IMR-90 (cell line): ENCODE measurements at regions not wholly inside any gene's neighbourhood (a gene's known extent, or its start where the extent isn't known, plus 50 kb on each side); places are given as distances from the start of the nearest gene placed in this dataset.

Experiments
- ATAC-seq: fragments of 200-7000 bp; cut with Tn5 transposase; 2 replicates; pipeline ENCODE4 v1.9.1; 2020; ENCODE audit warnings: low read depth, mild to moderate bottlenecking, moderate library complexity
- BruUV-seq: library from RNA; stranded (reverse); fragments of 400-500 nt; replicated peaks from 2 replicates; lab custom pipeline; 2021; lab: Mats Ljungman, UMichigan
- CTCF ChIA-PET: fragments of 300-600 bp; formaldehyde crosslinking; extraction: SDS; loops from one replicate; lab custom pipeline; 2021; ENCODE audit warnings: antibody characterized with exemption; lab: Yijun Ruan, JAX
- POLR2A ChIA-PET: fragments of 300-600 bp; sonication (Branson Sonifier 250); formaldehyde crosslinking; loops from one replicate; lab custom pipeline; 2022; ENCODE audit warnings: antibody characterized with exemption; ENCODE audit not compliant: unreplicated experiment; lab: Charles Lee
- DNase-seq: peaks from one replicate; pipeline ENCODE4 v3.0.0; 2013
- H2AFZ ChIP-seq: replicated peaks from 2 replicates; pipeline ENCODE3; 2013; ENCODE audit warnings: low read length, mild to moderate bottlenecking; ENCODE audit not compliant: poor library complexity
- H2AK5ac ChIP-seq: 2 replicates; pipeline ENCODE4 v1.6.1; 2013; ENCODE audit warnings: low read depth, low read length, inconsistent platforms
- H2AK9ac ChIP-seq: replicated peaks from 2 replicates; pipeline ENCODE3; 2013; ENCODE audit warnings: mild to moderate bottlenecking, low read depth, low read length, moderate library complexity; ENCODE audit not compliant: poor library complexity
- H2BK120ac ChIP-seq: 2 replicates; pipeline ENCODE4 v1.6.1; 2013; ENCODE audit warnings: low read depth, low read length, inconsistent platforms
- H2BK15ac ChIP-seq: 3 replicates; pipeline ENCODE4 v1.6.1; 2013; ENCODE audit warnings: low read depth, low read length, inconsistent platforms
- H2BK20ac ChIP-seq: 2 replicates; pipeline ENCODE4 v1.6.1; 2013; ENCODE audit warnings: low read depth, mild to moderate bottlenecking, inconsistent platforms, low read length, moderate library complexity
- H2BK5ac ChIP-seq: 2 replicates; pipeline ENCODE4 v1.6.1; 2013; ENCODE audit warnings: mild to moderate bottlenecking, low read depth, low read length, inconsistent platforms; ENCODE audit not compliant: poor library complexity, severe bottlenecking
- H3K14ac ChIP-seq: replicated peaks from 2 replicates; pipeline ENCODE4 v1.6.1; 2013; ENCODE audit warnings: low read depth, low read length, inconsistent platforms
- H3K18ac ChIP-seq: 2 replicates; pipeline ENCODE4 v1.6.1; 2013; ENCODE audit warnings: low read depth, low read length, control low read depth
- H3K23ac ChIP-seq: 2 replicates; pipeline ENCODE4 v1.6.1; 2013; ENCODE audit warnings: low read depth, low read length, inconsistent platforms
- H3K27ac ChIP-seq: 2 replicates; pipeline ENCODE4 v1.5.1; 2013; ENCODE audit warnings: mild to moderate bottlenecking, control low read depth, low read length; ENCODE audit not compliant: insufficient read depth
- H3K27me3 ChIP-seq: 2 replicates; pipeline ENCODE4 v1.6.1; 2013; ENCODE audit warnings: low read length; ENCODE audit not compliant: control insufficient read depth, insufficient read depth
- H3K36me3 ChIP-seq: 2 replicates; pipeline ENCODE4 v1.6.1; 2013; ENCODE audit warnings: low read length, mixed read lengths; ENCODE audit not compliant: control insufficient read depth, insufficient read depth
- H3K4ac ChIP-seq: 2 replicates; pipeline ENCODE4 v1.6.1; 2013; ENCODE audit warnings: low read depth, low read length, inconsistent platforms
- H3K4me1 ChIP-seq: 2 replicates; pipeline ENCODE4 v1.6.1; 2013; ENCODE audit warnings: low read length, mixed read lengths; ENCODE audit not compliant: control insufficient read depth, insufficient read depth
- H3K4me2 ChIP-seq: 2 replicates; pipeline ENCODE4 v1.6.1; 2013; ENCODE audit warnings: low read depth, mild to moderate bottlenecking, control low read depth, low read length, moderate library complexity
- H3K4me3 ChIP-seq: 2 replicates; pipeline ENCODE4 v1.5.1; 2013; ENCODE audit warnings: low read depth, mild to moderate bottlenecking, control low read depth, low read length, moderate library complexity; ENCODE audit not compliant: insufficient read depth
- H3K56ac ChIP-seq: 2 replicates; pipeline ENCODE4 v1.6.1; 2013; ENCODE audit warnings: low read length, inconsistent platforms; ENCODE audit not compliant: insufficient read depth; ENCODE audit errors: extremely low read depth
- H3K79me1 ChIP-seq, 2 experiments: 2 replicates each; pipeline ENCODE4 v1.6.1; 2013; ENCODE audit warnings: low read length in 2 of 2, inconsistent platforms in 1 of 2, low read depth in 1 of 2
- H3K9ac ChIP-seq: 2 replicates; pipeline ENCODE4 v1.6.1; 2013; ENCODE audit warnings: low read depth, low read length, control low read depth
- H3K9me1 ChIP-seq: 2 replicates; pipeline ENCODE4 v1.6.1; 2013; ENCODE audit warnings: low read length, inconsistent platforms; ENCODE audit not compliant: insufficient read depth
- H3K9me3 ChIP-seq: 2 replicates; pipeline ENCODE4 v1.6.1; 2013; ENCODE audit warnings: low read length; ENCODE audit not compliant: control insufficient read depth, insufficient read depth
- H4K20me1 ChIP-seq: 2 replicates; pipeline ENCODE4 v1.6.1; 2013; ENCODE audit warnings: low read length, inconsistent platforms; ENCODE audit not compliant: insufficient read depth
- H4K5ac ChIP-seq: 2 replicates; pipeline ENCODE4 v1.6.1; 2013; ENCODE audit warnings: mild to moderate bottlenecking, low read depth, low read length, control low read depth
- H4K8ac ChIP-seq, 2 experiments: 2 replicates each; pipeline ENCODE4 v1.6.1; 2013; ENCODE audit warnings: low read depth in 2 of 2, low read length in 2 of 2, control low read depth in 1 of 2, inconsistent platforms in 1 of 2
- H4K91ac ChIP-seq: 2 replicates; pipeline ENCODE4 v1.6.1; 2013; ENCODE audit warnings: low read depth, low read length, inconsistent platforms; ENCODE audit not compliant: insufficient read depth
- BHLHE40 ChIP-seq: fragments of 150-350 bp; IDR thresholded peaks from 2 replicates; pipeline ENCODE4 v1.6.1; 2016; ENCODE audit warnings: mild to moderate bottlenecking, low read depth, low read length
- CEBPB ChIP-seq: IDR thresholded peaks from 2 replicates; pipeline ENCODE4 v1.6.1; 2012; ENCODE audit warnings: low read depth, low read length, improper control_type of control experiment
- CHD1 ChIP-seq: IDR thresholded peaks from 2 replicates; pipeline ENCODE4 v1.6.1; 2012; ENCODE audit warnings: low read depth, low read length, improper control_type of control experiment
- CTCF ChIP-seq: conservative IDR thresholded peaks from 2 replicates; pipeline ENCODE4 v1.5.1; 2012; ENCODE audit warnings: mild to moderate bottlenecking, low read depth, low read length, improper control_type of control experiment
- ELK1 ChIP-seq: fragments of 150-350 bp; IDR thresholded peaks from 2 replicates; pipeline ENCODE4 v1.6.1; 2016; ENCODE audit warnings: low read depth, mild to moderate bottlenecking, low read length, moderate library complexity, borderline replicate concordance
- MAZ ChIP-seq: IDR thresholded peaks from 2 replicates; pipeline ENCODE4 v1.6.1; 2012; ENCODE audit warnings: low read depth, mild to moderate bottlenecking, low read length, improper control_type of control experiment, moderate library complexity, borderline replicate concordance
- MXI1 ChIP-seq: IDR thresholded peaks from 2 replicates; pipeline ENCODE4 v1.6.1; 2012; ENCODE audit warnings: low read depth, mild to moderate bottlenecking, low read length, moderate library complexity, borderline replicate concordance
- NFE2L2 ChIP-seq: fragments of 150-350 bp; IDR thresholded peaks from 2 replicates; pipeline ENCODE4 v1.6.1; 2016; ENCODE audit warnings: low read depth, mild to moderate bottlenecking, low read length
- POLR2A ChIP-seq: IDR thresholded peaks from 2 replicates; pipeline ENCODE4 v1.6.1; 2012; ENCODE audit warnings: mild to moderate bottlenecking, low read depth, low read length
- RAD21 ChIP-seq: IDR thresholded peaks from 2 replicates; pipeline ENCODE4 v1.6.1; 2012; ENCODE audit warnings: low read length, improper control_type of control experiment
- RFX5 ChIP-seq: IDR thresholded peaks from 2 replicates; pipeline ENCODE4 v1.8.0; 2012; ENCODE audit warnings: low read depth, mild to moderate bottlenecking, low read length, moderate library complexity
- SMC3 ChIP-seq: fragments of 150-350 bp; IDR thresholded peaks from 2 replicates; pipeline ENCODE4 v1.6.1; 2016; ENCODE audit warnings: low read depth, mild to moderate bottlenecking, antibody characterized with exemption, low read length, moderate library complexity
- USF2 ChIP-seq: fragments of 150-350 bp; IDR thresholded peaks from 2 replicates; pipeline ENCODE4 v1.6.1; 2017; ENCODE audit warnings: mild to moderate bottlenecking, antibody characterized with exemption, low read length, low read depth
- WGBS, 2 experiments: methylation state at CpG; one replicate each; pipeline versions ENCODE4 v1.1.5 to v1.1.7; 2013; ENCODE audit warnings: missing lambda C conversion rate in 2 of 2; ENCODE audit not compliant: insufficient read length in 1 of 2; ENCODE audit errors: extremely low coverage in 2 of 2; 5-methylcytosine and 5-hydroxymethylcytosine counted together
- dilution Hi-C: fragments of 300-500 bp; cut with HindIII; formaldehyde crosslinking; loops from one replicate; pipeline ENCODE4 v1.14.3; 2018; ENCODE audit warnings: low sequenced_read_pairs; ENCODE audit not compliant: unreplicated experiment
- in situ Hi-C: fragments of 300-500 bp; cut with MboI; formaldehyde crosslinking; loops from 3 replicates; pipeline ENCODE4 v1.14.3; 2019; ENCODE audit warnings: low sequenced_read_pairs, inconsistent platforms, mixed read lengths
- intact Hi-C: fragments of 100-400 bp; cut with micrococcal nuclease; formaldehyde crosslinking; loops from 2 replicates; pipeline ENCODE4 v1.10.0; 2022

- TF ChIP-seq RAD21 (no peak), NFE2L2 (no peak), SMC3 (no peak), CHD1 (no peak), POLR2A (no peak), CEBPB (no peak), ELK1 (no peak), USF2 (no peak), MAZ (no peak), BHLHE40 (no peak), MXI1 (no peak), RFX5 (no peak), CTCF (no peak)
- ChIA-PET CTCF (no interaction called here), POLR2A (no interaction called here)
- peak overlapping the region; percentile 56; the same call in 1 of the 3 replicates for H2BK15ac ChIP-seq
- no peak overlapping the region for H3K9ac ChIP-seq
- H3K4me2 ChIP-seq: no peak overlapping the region
- H2AFZ ChIP-seq: peak overlapping the region; percentile 37
- no peak overlapping the region for H3K4ac ChIP-seq
- 0 out of 2 replicates have a peak overlapping the region, but pooled peaks have one; percentile 24 for H2BK20ac ChIP-seq
- H3K27ac ChIP-seq: no peak overlapping the region
- in situ Hi-C loops: no loop called here
- no peak overlapping the region for H3K18ac ChIP-seq
- H4K8ac ChIP-seq: no peak overlapping the region
- no peak overlapping the region; the same call in 1 of the 2 replicates for H3K14ac ChIP-seq
- H4K91ac ChIP-seq: no peak overlapping the region
- DNase-seq (no peak), ATAC-seq (no peak)
- 0 out of 2 replicates have a peak overlapping the region, but pooled peaks have one; percentile 8 for H2BK120ac ChIP-seq
- H4K20me1 ChIP-seq: no peaks in the 10 kb centered on the region
- dilution Hi-C loops: no loop called here
- H3K27me3 ChIP-seq: no peaks in the 10 kb centered on the region
- BruUV-seq: no TSS peak
- no peaks in the 10 kb centered on the region for H3K36me3 ChIP-seq
- H3K23ac ChIP-seq: no peak overlapping the region
- no peaks in the 10 kb centered on the region for H3K9me3 ChIP-seq
- H3K4me1 ChIP-seq: no peaks in the 10 kb centered on the region
- no peak overlapping the region for H3K56ac ChIP-seq
- no peaks in the 10 kb centered on the region for H3K9me1 ChIP-seq
- intact Hi-C loops: no loop called here
- no peak overlapping the region for H2AK5ac ChIP-seq
- H4K5ac ChIP-seq: no peak overlapping the region
- WGBS, 2 experiments: no CpG with 5 or more reads among the region's 6 CpGs
- no peak overlapping the region for H2AK9ac ChIP-seq
- H3K79me1 ChIP-seq: no peaks in the 10 kb centered on the region
- H2BK5ac ChIP-seq: no peak overlapping the region
- no peak overlapping the region for H3K4me3 ChIP-seq
Observed at GRCh38 chr11:105368711-105369110, 229.1 kb upstream of the CARD18 start.
